ENCODE measurements at regions not wholly inside any gene's neighbourhood (a gene's known extent, or its start where the extent isn't known, plus 50 kb on each side); places are given as distances from the start of the nearest gene placed in this dataset.
"Not testable (repeated sequence)": the region's sequence is repeated elsewhere in the genome, so short reads cannot be mapped to it uniquely, and the experiment has no call there.

- no peak for DNase-seq
These were observed 54.5 kb upstream of the HTR4 start for GRCh38 chr5:148708854-148709253.

DNA sequence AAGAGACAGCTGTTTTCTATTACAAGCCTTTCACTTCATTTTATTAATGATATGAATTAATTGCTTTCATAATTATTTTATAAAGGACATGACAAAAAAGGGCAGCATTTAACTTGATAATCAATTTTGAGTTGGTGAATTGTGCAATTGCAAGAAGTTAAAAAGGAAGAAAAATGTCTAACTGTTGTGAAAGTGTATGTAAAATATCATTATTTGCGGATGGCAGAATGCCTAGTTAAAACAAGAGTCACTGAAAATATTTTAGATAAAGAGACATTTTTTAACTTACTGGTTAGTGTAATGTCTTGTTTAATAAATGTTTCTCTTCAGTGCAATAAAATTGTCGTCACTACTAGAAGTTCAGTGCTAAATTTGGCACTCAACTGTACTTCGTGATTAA lies 57.6 kb upstream of the HTR4 start:
- no peak for DNase-seq

DNA sequence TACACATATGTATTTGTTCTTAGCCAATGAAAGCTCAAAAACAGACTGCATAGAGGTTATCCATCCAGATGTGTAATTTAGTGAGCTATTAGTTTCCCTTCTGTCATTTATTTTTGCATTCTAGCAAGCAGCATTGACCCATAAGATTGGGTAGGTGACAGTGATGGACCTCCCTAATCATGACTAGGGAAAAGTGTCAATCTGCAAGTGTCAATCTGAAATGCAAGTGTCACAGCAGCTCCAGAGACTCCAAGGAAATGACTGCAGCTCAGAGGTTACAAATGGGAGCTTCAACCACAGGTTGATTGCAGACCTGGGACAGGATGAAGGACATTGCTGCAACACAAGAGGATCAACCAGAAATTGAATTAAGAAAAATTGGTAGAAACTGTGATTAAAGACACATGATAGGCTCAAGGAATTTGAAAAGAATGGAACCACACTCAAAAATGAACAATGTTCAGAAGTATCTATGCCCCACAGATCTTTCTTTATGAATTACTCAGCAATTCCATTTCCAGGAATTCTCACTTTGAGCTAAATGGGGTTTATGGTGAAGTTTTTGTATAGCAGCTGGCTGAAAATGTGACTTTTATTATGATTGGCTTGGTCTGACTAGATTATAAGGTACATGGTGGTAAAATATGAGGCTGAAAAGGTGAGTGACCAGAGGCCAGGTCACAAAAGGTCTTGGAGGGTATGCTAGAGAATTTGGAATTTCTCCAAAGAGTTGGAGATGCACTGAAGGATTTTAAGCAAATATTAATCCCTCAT lies 59.6 kb upstream of the HTR4 start:
- DNase-seq = no peak

DNA sequence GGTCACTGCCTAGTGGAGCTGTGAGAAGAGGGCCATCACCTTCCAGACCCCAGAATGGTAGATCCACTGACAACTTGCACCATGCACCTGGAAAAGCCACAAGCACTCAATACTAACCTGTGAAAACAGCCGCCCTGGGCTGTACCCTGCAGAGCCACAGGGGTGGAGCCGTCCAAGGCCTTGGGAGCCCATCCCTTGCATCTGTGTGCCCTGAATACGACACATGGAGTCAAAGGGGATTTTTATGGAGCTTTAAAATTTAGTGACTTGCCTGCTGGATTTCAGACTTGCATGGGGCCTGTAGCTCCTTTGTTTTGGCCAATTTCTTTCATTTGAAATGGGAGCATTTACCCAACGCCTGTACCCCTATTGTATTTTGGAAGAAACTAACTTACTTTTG lies 62.4 kb upstream of the HTR4 start:
- DNase-seq = no peak

DNA sequence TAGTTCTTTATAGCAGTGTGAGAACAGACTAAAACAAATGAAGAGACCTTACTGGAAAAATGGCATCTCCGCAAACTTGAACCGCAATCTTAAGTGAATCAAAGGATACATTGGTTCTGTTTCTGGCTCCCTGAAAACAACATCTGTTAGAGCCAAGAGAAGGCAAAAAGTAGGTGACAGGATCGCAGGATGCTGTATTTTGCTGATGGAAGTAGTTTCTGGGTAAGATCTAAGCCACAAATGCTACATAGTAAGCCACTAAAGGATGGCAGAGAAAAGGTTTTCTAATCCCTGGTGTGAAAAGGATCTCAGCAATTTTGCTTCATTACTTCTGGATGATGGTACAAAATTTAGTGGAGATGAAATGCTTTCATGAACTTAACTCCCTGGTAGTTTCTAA lies 63.3 kb upstream of the HTR4 start:
- no peak for DNase-seq

- DNase-seq = no peak
These were observed 65.3 kb upstream of the HTR4 start for GRCh38 chr5:148719605-148720004.

GRCh38 chr5:148720257-148720656 lies 65.9 kb upstream of the HTR4 start:
- no peak for DNase-seq

DNA sequence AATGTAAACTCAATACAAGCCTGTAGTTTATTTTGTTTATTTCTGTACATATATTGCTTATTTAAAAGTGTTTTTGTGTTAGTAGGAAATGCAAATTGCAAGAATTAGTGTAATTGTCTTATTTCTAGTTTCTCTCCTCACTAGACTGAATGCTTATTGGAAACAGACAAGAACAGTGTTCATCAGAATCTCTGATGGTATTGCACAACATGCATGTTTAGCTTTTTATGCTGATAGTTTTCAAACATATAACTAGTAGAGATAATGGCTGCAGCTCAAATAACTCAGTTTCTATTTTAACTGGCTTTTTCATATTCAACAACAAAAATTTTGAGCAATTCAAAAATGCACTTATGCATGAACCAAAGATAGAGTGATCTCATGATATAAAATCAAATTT lies 68.8 kb upstream of the HTR4 start:
- DNase-seq = no peak

DNA sequence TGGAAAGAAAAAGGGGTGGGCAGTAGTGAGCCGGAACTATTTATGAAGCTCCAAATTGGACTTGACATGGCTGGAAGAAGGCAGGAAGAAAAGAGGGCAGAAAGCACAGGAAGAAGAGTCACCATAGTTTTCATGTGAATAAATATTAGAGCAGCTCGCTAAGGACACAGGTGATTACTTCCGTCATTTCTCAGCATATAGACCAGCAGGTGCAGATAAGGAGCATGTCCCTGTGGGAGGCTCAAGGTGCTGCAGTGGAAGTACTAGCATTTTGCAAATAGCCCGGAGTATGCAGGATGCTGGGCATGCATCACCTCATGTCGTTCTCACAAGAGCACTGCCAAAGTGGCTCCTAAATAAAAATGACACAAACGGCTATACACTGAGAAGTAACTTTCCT lies 71.3 kb upstream of the HTR4 start:
- no peak for DNase-seq

DNA sequence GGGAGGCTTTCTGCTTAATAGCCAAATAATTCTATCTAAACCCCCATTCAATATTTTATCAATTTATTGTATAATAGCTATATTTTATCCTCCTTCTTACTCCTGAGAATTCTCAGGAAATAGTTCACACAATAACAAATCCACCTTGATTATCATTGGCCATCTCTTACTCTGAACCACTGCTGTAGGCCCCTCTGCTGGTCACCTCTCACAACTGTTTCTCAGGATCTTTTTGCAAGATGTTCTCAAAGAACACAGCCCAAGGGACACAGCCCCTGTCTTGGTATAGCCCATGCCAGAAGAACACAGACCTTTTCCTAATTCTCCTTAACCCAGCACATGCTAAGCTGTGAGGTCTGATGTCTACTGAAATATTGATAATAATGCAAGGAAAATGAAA lies 74.9 kb upstream of the HTR4 start:
- no peak for DNase-seq

- DNase-seq = no peak
These were observed 75.9 kb upstream of the HTR4 start for GRCh38 chr5:148730270-148730669.

GRCh38 chr5:148730942-148731898 lies 76.9 kb upstream of the HTR4 start:
- peak; percentile 60 for DNase-seq

GRCh38 chr5:148732692-148733091 lies 78.4 kb upstream of the HTR4 start:
- no peak for DNase-seq

- DNase-seq = no peak
These were observed 79.5 kb upstream of the HTR4 start for GRCh38 chr5:148733601-148734438.

GRCh38 chr5:148734518-148734917 lies 80.2 kb upstream of the HTR4 start:
- DNase-seq = no peak

DNA sequence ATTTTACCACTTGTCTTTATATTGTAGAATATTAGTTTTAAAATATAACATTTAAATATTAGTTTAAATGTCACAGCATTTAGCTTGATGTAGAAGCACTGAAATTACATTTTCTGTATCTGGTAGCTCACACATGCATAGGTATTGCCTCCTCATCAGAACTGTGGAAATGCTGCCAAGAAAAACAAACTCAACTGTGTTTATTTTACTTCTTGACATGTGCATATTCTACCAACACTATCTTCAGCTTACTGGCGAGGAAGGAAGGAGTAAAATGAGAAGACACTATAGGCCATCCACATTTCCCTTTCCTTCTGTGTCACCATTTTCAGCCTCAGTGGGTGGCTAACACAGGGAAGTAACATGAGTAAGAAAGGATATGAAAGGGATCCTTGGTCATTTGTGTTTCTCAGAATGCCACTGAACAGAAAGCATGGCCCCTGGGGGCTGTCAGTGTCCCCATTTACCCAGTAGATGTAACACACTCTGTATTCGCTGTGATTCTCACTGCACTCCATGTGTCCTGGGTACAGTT lies 81.0 kb upstream of the HTR4 start:
- no peak for DNase-seq

GRCh38 chr5:148739023-148739422 lies 84.7 kb upstream of the HTR4 start:
- no peak for DNase-seq

DNA sequence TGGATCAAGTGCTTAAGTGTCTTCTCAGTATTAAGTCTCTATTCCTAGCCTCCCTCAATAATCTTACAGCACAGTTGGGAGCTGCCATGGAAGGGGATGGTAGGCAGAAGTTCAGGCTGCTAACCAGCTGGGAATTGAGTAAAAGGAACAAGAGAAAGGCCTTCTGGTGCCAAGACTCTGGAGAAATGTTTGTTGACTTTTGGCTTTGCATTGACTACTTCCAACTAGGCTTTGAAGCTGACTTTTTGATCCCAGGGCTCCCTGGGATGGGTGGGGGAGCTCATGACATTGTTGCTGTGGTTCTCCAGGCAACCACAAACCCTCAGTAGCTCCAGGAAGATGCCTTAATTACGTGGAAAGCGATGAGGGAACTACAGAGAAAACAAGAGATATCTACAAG lies 85.2 kb upstream of the HTR4 start:
- no peak for DNase-seq

DNA sequence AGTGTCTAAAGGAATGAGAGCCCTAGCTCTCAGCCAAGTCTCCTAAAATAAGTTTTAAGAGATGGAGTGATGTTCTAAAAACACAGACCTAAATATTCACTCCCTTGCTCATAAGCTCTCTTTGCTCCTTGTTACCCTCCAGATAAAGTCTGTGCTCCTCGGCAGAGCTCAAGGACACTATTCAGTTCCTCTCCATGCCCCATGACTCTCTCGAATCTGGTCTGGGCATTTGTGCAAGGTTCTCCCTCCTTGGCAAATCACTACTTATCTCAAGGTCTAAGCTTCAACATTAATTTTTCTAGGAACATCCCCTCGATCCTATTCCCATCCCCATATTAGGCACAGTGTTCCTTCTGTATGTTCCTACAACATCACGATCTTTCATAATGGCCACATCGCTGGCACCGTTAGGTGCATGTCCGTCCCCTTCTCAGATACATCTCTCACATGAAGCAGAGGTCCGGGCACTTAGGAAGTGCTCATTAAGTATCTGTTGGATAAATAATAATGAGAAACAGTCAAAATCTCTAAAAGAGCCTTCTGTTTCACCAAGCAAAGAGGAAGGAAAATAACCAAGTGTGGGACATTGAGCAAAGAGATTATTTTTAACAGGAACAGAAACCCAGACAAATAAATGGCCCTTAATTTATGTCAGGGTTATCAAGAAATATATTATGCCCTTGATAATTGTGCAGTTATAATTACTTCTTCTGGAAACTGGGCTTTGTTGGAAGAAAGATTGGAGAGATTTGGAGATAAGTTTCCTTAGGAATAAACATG lies 85.9 kb upstream of the HTR4 start:
- no peak for DNase-seq

DNA sequence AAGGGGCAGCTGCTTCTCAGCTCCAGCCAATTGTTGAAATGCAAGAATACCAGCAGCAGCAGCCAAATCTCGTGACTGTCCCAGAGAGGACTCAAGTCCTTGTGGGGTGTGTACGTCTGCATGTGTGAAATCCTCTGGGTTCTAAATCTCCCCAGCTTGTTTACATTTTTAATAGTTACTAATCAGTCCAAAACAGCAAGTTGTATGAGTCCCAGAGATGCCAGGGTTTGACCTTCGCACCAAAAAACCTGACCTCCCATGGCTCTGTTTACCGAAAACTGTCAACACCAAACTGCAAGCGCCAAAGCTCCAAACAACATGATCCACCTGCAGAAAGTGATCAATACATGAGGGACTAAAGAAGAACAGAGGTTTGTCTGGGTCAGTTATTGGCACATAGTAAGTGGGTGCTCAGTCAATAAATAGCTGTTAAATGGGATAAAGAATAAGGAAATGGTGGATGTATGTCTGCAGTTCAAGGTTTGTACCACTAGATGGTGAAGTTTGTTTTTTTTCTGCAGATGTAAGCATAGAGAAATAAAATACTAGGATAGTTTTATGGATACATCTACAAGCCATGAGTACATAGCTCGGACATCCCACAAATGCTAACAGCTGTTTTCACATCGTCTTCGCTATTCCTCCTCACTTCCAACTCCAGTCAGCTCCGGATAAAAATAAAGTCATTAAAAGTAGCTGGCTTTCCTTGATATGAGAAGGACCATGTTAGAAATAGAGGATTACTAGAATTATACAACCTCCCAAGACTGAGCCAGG lies 85.3 kb upstream of the ADRB2 start:
- DNase-seq = no peak

- not testable (repeated sequence) for DNase-seq
These were observed 84.6 kb upstream of the ADRB2 start for GRCh38 chr5:148741766-148742165.

Measured in NCI-H1417 treated with DMSO at 0.1 percent for 48 hours (cell line).